ENCODE measurements at regions not wholly inside any gene's neighbourhood (a gene's known extent, or its start where the extent isn't known, plus 50 kb on each side); places are given as distances from the start of the nearest gene placed in this dataset.

GRCh38 chr14:84208451-84208850, 1321.5 kb upstream of the FLRT2 start:
- DNase-seq = no peak

- no peak for DNase-seq
Observed at GRCh38 chr14:84209031-84209430, 1320.9 kb upstream of the FLRT2 start.

- DNase-seq = no peak
Observed at GRCh38 chr14:84217066-84217465, 1312.9 kb upstream of the FLRT2 start.

- DNase-seq = no peak
Observed at GRCh38 chr14:84225268-84225667, 1304.7 kb upstream of the FLRT2 start.

GRCh38 chr14:84228702-84229101, 1301.2 kb upstream of the FLRT2 start:
- no peak for DNase-seq

- DNase-seq = no peak
Observed at GRCh38 chr14:84234281-84234680, 1295.7 kb upstream of the FLRT2 start.

GRCh38 chr14:84236290-84236689, 1293.7 kb upstream of the FLRT2 start:
- no peak for DNase-seq

GRCh38 chr14:84237881-84238280, 1292.1 kb upstream of the FLRT2 start:
- no peak for DNase-seq

- DNase-seq = no peak
Observed at GRCh38 chr14:84247693-84248092, 1282.3 kb upstream of the FLRT2 start.

GRCh38 chr14:84250893-84251292, 1279.1 kb upstream of the FLRT2 start:
- DNase-seq = no peak

GRCh38 chr14:84251411-84252115, 1278.4 kb upstream of the FLRT2 start:
- DNase-seq = no peak

GRCh38 chr14:84252706-84253105, 1277.2 kb upstream of the FLRT2 start:
- no peak for DNase-seq

- no peak for DNase-seq
Observed at GRCh38 chr14:84253326-84253725, 1276.6 kb upstream of the FLRT2 start.

- DNase-seq = no peak
Observed at GRCh38 chr14:84254290-84254689, 1275.7 kb upstream of the FLRT2 start.

GRCh38 chr14:84262932-84263331, 1267.0 kb upstream of the FLRT2 start:
- DNase-seq = no peak

- no peak for DNase-seq
Observed at GRCh38 chr14:84272290-84272721, 1257.6 kb upstream of the FLRT2 start.

GRCh38 chr14:84273181-84273580, 1256.8 kb upstream of the FLRT2 start:
- DNase-seq = no peak

- DNase-seq = no peak
Observed at GRCh38 chr14:84282618-84283017, 1247.3 kb upstream of the FLRT2 start.

GRCh38 chr14:84288781-84289180, 1241.2 kb upstream of the FLRT2 start:
- DNase-seq = no peak

- DNase-seq = peak; percentile 4
Observed at GRCh38 chr14:84298663-84299195, 1231.2 kb upstream of the FLRT2 start.

- no peak for DNase-seq
Observed at GRCh38 chr14:84303140-84303539, 1226.8 kb upstream of the FLRT2 start.

GRCh38 chr14:84312551-84312950, 1217.4 kb upstream of the FLRT2 start:
- no peak for DNase-seq

GRCh38 chr14:84323450-84323849, 1206.5 kb upstream of the FLRT2 start:
- no peak for DNase-seq

- DNase-seq = no peak
Observed at GRCh38 chr14:84323978-84324377, 1206.0 kb upstream of the FLRT2 start.

All from left kidney (tissue), 1 donor.